ENCODE measurements at regions not wholly inside any gene's neighbourhood (a gene's known extent, or its start where the extent isn't known, plus 50 kb on each side); places are given as distances from the start of the nearest gene placed in this dataset.

DNA sequence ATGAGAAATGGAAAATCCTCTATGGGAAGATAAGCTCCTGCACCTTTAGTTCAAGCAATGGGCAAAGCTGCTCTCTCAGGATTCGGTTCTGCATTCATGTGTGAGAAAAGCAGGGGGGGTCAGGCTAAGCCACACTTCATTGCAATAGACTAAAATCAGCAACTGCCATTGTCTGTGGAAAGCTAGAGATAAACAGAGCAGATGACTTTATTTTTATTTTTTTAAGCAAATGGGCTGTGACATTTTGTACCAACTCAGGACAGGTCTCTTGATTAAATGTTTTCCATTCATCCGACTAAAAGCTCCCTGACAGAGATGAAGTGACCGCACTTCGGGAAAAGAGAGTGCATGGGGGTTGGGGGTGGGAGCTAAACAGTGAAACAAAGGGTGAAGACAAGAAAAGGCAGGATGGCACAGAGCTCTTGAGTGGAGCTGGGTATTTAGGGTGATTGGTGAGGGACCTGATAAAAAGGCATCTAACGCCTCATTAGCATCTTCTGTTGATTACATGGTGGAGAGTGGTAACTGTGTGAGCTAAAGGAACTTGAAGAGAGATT, 987.4 kb downstream of the TUSC7 start:
- TF ChIP-seq, protein P1, sequence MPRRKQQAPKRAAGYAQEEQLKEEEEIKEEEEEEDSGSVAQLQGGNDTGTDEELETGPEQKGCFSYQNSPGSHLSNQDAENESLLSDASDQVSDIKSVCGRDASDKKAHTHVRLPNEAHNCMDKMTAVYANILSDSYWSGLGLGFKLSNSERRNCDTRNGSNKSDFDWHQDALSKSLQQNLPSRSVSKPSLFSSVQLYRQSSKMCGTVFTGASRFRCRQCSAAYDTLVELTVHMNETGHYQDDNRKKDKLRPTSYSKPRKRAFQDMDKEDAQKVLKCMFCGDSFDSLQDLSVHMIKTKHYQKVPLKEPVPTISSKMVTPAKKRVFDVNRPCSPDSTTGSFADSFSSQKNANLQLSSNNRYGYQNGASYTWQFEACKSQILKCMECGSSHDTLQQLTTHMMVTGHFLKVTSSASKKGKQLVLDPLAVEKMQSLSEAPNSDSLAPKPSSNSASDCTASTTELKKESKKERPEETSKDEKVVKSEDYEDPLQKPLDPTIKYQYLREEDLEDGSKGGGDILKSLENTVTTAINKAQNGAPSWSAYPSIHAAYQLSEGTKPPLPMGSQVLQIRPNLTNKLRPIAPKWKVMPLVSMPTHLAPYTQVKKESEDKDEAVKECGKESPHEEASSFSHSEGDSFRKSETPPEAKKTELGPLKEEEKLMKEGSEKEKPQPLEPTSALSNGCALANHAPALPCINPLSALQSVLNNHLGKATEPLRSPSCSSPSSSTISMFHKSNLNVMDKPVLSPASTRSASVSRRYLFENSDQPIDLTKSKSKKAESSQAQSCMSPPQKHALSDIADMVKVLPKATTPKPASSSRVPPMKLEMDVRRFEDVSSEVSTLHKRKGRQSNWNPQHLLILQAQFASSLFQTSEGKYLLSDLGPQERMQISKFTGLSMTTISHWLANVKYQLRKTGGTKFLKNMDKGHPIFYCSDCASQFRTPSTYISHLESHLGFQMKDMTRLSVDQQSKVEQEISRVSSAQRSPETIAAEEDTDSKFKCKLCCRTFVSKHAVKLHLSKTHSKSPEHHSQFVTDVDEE (CRISPR knock-in tag; IDR thresholded peaks at IDR 0.05): no peak
- TF ChIP-seq ZNF8 (CRISPR knock-in tag; IDR thresholded peaks at IDR 0.05): no peak
- TF ChIP-seq RARB (CRISPR knock-in tag; IDR thresholded peaks at IDR 0.05): no peak
- no peak for TF ChIP-seq ARNTL (CRISPR knock-in tag; IDR thresholded peaks at IDR 0.05; ENCODE audit: borderline replicate concordance, low read depth)

DNA sequence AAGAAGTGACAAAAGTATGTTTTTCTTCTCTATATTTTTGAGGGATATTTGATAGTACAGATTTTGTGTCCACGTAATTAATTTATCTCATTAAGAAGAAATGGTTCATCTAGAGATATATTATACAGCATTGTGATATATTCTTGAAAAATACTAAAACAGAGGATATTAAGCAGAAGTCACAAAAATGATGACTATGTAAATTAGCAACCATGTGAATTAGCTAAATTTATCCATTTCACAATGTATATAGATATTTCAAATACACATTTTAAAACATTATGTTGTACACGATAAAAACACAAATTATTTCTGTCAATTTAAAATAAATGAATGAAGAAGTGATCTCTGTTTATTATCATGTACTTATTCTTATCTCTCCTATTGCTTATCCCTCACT, 989.5 kb downstream of the TUSC7 start:
- no peak for ATAC-seq

More for the DNA sequence above, 987.4 kb downstream of the TUSC7 start:
- ATAC-seq: no peak

DNA sequence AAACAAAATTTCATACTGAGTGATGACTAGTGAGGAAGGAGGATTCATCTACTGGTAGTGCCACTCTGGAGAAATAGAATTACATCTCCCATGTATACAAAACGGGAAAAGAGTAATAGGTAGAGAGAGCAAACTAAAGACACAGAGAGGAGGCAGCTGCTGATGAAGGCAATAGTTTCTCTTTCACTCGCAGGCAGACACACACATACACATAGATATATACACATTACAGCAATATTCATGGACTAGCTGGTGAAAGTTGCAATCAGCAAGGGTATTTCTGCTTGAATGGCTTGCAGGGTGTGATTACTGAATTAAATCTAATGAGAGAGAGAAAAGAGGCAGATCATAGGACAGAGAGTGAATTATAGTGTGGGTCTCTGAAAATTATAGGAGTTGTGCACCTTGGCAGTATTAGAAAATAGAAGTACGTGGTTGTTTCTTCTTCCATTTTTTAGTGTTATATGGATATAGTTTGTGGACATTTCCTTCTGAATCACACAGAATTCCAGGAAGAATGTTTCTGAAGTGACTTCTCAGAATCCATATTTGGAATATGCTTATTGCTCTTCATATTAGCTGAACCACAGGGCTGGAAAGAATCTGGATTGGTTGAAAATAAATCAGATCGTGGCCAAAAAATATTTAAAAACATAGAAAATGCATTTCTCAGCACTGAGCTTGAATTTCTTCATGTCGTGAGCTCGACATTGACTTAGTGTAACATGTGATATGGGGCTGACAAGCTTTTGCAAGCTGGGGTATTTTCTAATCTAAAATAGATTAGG, 991.2 kb downstream of the TUSC7 start:
- ATAC-seq: no peak
- TF ChIP-seq ZNF8 (CRISPR knock-in tag; IDR thresholded peaks at IDR 0.05): no peak
- no peak for TF ChIP-seq BACH2 (CRISPR knock-in tag; IDR thresholded peaks at IDR 0.05; ENCODE audit: borderline replicate concordance)
- TF ChIP-seq, protein P2, sequence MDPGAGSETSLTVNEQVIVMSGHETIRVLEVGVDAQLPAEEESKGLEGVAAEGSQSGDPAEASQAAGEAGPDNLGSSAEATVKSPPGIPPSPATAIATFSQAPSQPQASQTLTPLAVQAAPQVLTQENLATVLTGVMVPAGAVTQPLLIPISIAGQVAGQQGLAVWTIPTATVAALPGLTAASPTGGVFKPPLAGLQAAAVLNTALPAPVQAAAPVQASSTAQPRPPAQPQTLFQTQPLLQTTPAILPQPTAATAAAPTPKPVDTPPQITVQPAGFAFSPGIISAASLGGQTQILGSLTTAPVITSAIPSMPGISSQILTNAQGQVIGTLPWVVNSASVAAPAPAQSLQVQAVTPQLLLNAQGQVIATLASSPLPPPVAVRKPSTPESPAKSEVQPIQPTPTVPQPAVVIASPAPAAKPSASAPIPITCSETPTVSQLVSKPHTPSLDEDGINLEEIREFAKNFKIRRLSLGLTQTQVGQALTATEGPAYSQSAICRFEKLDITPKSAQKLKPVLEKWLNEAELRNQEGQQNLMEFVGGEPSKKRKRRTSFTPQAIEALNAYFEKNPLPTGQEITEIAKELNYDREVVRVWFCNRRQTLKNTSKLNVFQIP (CRISPR knock-in tag; IDR thresholded peaks at IDR 0.05; ENCODE audit: borderline replicate concordance, low read depth): no peak
- no peak for TF ChIP-seq TOX (CRISPR knock-in tag; IDR thresholded peaks at IDR 0.05; ENCODE audit: borderline replicate concordance)
- no peak for TF ChIP-seq ZFP3 (CRISPR knock-in tag; IDR thresholded peaks at IDR 0.05)
- TF ChIP-seq OSR1 (CRISPR knock-in tag; IDR thresholded peaks at IDR 0.05): no peak
- TF ChIP-seq, protein P1 (CRISPR knock-in tag; IDR thresholded peaks at IDR 0.05): no peak
- TF ChIP-seq SNAI2 (CRISPR knock-in tag; IDR thresholded peaks at IDR 0.05): no peak
- TF ChIP-seq CSDC2 (CRISPR knock-in tag; IDR thresholded peaks at IDR 0.05): no peak
- TF ChIP-seq PPARA (CRISPR knock-in tag; IDR thresholded peaks at IDR 0.05; ENCODE audit: borderline replicate concordance): no peak
- TF ChIP-seq ARNTL (CRISPR knock-in tag; IDR thresholded peaks at IDR 0.05; ENCODE audit: borderline replicate concordance, low read depth): no peak

More for the DNA sequence above, 989.5 kb downstream of the TUSC7 start:
- TF ChIP-seq GLIS3 (CRISPR knock-in tag; IDR thresholded peaks at IDR 0.05) (no peak), ZFP3 (CRISPR knock-in tag; IDR thresholded peaks at IDR 0.05) (no peak), BACH2 (CRISPR knock-in tag; IDR thresholded peaks at IDR 0.05; ENCODE audit: borderline replicate concordance) (no peak), ESRRG (CRISPR knock-in tag; IDR thresholded peaks at IDR 0.05) (no peak), PPARA (CRISPR knock-in tag; IDR thresholded peaks at IDR 0.05; ENCODE audit: borderline replicate concordance) (no peak), OSR1 (CRISPR knock-in tag; IDR thresholded peaks at IDR 0.05) (no peak), TCF4 (CRISPR knock-in tag; IDR thresholded peaks at IDR 0.05; ENCODE audit: borderline replicate concordance) (no peak), ISL1 (CRISPR knock-in tag; IDR thresholded peaks at IDR 0.05) (no peak), ZNF565 (CRISPR knock-in tag; conservative IDR thresholded peaks at IDR 0.05; ENCODE audit: low read depth) (no peak), ZNF70 (CRISPR knock-in tag; IDR thresholded peaks at IDR 0.05) (no peak), TOX (CRISPR knock-in tag; IDR thresholded peaks at IDR 0.05; ENCODE audit: borderline replicate concordance) (no peak), CSDC2 (CRISPR knock-in tag; IDR thresholded peaks at IDR 0.05) (no peak), ZC3H10 (CRISPR knock-in tag; IDR thresholded peaks at IDR 0.05) (no peak), ZNF8 (CRISPR knock-in tag; IDR thresholded peaks at IDR 0.05) (no peak), RARB (CRISPR knock-in tag; IDR thresholded peaks at IDR 0.05) (no peak)
- TF ChIP-seq, protein P3, sequence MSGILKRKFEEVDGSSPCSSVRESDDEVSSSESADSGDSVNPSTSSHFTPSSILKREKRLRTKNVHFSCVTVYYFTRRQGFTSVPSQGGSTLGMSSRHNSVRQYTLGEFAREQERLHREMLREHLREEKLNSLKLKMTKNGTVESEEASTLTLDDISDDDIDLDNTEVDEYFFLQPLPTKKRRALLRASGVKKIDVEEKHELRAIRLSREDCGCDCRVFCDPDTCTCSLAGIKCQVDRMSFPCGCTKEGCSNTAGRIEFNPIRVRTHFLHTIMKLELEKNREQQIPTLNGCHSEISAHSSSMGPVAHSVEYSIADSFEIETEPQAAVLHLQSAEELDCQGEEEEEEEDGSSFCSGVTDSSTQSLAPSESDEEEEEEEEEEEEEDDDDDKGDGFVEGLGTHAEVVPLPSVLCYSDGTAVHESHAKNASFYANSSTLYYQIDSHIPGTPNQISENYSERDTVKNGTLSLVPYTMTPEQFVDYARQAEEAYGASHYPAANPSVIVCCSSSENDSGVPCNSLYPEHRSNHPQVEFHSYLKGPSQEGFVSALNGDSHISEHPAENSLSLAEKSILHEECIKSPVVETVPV (CRISPR knock-in tag; IDR thresholded peaks at IDR 0.05): no peak
- TF ChIP-seq, protein P4, sequence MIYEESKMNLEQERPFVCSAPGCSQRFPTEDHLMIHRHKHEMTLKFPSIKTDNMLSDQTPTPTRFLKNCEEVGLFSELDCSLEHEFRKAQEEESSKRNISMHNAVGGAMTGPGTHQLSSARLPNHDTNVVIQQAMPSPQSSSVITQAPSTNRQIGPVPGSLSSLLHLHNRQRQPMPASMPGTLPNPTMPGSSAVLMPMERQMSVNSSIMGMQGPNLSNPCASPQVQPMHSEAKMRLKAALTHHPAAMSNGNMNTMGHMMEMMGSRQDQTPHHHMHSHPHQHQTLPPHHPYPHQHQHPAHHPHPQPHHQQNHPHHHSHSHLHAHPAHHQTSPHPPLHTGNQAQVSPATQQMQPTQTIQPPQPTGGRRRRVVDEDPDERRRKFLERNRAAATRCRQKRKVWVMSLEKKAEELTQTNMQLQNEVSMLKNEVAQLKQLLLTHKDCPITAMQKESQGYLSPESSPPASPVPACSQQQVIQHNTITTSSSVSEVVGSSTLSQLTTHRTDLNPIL (CRISPR knock-in tag; IDR thresholded peaks at IDR 0.05; ENCODE audit: low read depth): no peak
- TF ChIP-seq, protein P5, sequence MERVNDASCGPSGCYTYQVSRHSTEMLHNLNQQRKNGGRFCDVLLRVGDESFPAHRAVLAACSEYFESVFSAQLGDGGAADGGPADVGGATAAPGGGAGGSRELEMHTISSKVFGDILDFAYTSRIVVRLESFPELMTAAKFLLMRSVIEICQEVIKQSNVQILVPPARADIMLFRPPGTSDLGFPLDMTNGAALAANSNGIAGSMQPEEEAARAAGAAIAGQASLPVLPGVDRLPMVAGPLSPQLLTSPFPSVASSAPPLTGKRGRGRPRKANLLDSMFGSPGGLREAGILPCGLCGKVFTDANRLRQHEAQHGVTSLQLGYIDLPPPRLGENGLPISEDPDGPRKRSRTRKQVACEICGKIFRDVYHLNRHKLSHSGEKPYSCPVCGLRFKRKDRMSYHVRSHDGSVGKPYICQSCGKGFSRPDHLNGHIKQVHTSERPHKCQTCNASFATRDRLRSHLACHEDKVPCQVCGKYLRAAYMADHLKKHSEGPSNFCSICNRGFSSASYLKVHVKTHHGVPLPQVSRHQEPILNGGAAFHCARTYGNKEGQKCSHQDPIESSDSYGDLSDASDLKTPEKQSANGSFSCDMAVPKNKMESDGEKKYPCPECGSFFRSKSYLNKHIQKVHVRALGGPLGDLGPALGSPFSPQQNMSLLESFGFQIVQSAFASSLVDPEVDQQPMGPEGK (CRISPR knock-in tag; IDR thresholded peaks at IDR 0.05; ENCODE audit: borderline replicate concordance): no peak
- TF ChIP-seq, protein P2 (CRISPR knock-in tag; IDR thresholded peaks at IDR 0.05; ENCODE audit: borderline replicate concordance, low read depth): no peak

All from SK-N-SH treated with all-trans-retinoic acid at 6 μM for 48 hours (cell line).